ENCODE measurements at regions not wholly inside any gene's neighbourhood (a gene's known extent, or its start where the extent isn't known, plus 50 kb on each side); places are given as distances from the start of the nearest gene placed in this dataset.

DNA sequence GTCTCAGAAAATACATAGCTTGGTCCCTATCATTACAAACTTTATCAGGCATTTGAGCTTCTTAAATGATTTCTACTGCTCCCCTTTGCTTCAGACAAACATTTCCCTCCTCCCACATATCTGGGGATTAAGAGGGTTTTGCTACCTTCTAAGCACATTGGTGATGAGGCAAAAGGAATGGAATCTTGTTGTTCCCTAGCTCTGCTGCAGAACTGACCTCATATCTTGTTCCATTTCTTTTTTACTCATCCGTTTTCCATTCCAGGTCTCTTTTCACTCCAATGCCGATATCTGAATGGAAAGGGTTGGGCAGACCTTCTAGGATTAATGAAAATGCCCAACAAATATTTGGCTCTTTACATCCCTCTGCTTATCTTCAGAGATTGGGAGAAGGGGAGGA, 444.6 kb downstream of the ZNF608 start:
- H3K27ac Mint-ChIP-seq = no peak overlapping the region
- Histone ChIP-seq H3K79me2 (ENCODE audit: insufficient read depth, low read length) (no peaks in the 10 kb centered on the region), H3K27ac (ENCODE audit: low read depth in 1 of 2, low read length in 2 of 2) (no peak overlapping the region), H2AFZ (ENCODE audit: insufficient read depth, low read depth, low read length, poor library complexity, severe bottlenecking) (no peak overlapping the region), H3K4me1 (ENCODE audit: control insufficient read depth in 1 of 2, insufficient read depth in 2 of 2, low read length in 2 of 2) (no peaks in the 10 kb centered on the region), H3K4me2 (replicated peaks; ENCODE audit: extremely low read depth, low read length, poor library complexity, severe bottlenecking) (no peak overlapping the region), H3K9me3 (replicated peaks in 1 of 2; ENCODE audit: control insufficient read depth in 1 of 2, insufficient read depth in 1 of 2, low read length in 2 of 2) (peaks cover 0 to 3% of the 10 kb centered on the region in 2 donors), H3K9ac (ENCODE audit: insufficient read depth, low read length, poor library complexity, severe bottlenecking) (no peak overlapping the region), H3K27me3 (ENCODE audit: control insufficient read depth in 2 of 2, insufficient read depth in 2 of 2, low read length in 2 of 2) (no peaks in the 10 kb centered on the region), H3K4me3 (replicated peaks in 1 of 3; ENCODE audit: low read depth in 2 of 3, low read length in 3 of 3) (no peak overlapping the region), H4K20me1 (ENCODE audit: insufficient read depth, low read length) (no peaks in the 10 kb centered on the region), H3K36me3 (replicated peaks in 1 of 2; ENCODE audit: control insufficient read depth in 1 of 2, insufficient read depth in 2 of 2, low read length in 2 of 2) (no peaks in the 10 kb centered on the region)
- H3K36me3 Mint-ChIP-seq = no peaks in the 10 kb centered on the region
- no peaks in the 10 kb centered on the region for H3K4me1 Mint-ChIP-seq
- H3K4me3 Mint-ChIP-seq = no peak overlapping the region
- DNase-seq = no peak
- H3K27me3 Mint-ChIP-seq (ENCODE audit: low read depth in 3 of 3) = peaks cover 0 to 2% (median 0%) of the 10 kb centered on the region in 3 donors
- TF ChIP-seq, protein P1, sequence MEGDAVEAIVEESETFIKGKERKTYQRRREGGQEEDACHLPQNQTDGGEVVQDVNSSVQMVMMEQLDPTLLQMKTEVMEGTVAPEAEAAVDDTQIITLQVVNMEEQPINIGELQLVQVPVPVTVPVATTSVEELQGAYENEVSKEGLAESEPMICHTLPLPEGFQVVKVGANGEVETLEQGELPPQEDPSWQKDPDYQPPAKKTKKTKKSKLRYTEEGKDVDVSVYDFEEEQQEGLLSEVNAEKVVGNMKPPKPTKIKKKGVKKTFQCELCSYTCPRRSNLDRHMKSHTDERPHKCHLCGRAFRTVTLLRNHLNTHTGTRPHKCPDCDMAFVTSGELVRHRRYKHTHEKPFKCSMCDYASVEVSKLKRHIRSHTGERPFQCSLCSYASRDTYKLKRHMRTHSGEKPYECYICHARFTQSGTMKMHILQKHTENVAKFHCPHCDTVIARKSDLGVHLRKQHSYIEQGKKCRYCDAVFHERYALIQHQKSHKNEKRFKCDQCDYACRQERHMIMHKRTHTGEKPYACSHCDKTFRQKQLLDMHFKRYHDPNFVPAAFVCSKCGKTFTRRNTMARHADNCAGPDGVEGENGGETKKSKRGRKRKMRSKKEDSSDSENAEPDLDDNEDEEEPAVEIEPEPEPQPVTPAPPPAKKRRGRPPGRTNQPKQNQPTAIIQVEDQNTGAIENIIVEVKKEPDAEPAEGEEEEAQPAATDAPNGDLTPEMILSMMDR (IDR thresholded peaks at IDR 0.05) = no peak
- WGBS (ENCODE audit: insufficient coverage) = no CpG with 5 or more reads among the region's 2 CpGs
- H3K9me3 Mint-ChIP-seq = peaks cover 3 to 6% (median 5%) of the 10 kb centered on the region in 7 donors
- intact Hi-C loops (cut with micrococcal nuclease) = no loop called here

DNA sequence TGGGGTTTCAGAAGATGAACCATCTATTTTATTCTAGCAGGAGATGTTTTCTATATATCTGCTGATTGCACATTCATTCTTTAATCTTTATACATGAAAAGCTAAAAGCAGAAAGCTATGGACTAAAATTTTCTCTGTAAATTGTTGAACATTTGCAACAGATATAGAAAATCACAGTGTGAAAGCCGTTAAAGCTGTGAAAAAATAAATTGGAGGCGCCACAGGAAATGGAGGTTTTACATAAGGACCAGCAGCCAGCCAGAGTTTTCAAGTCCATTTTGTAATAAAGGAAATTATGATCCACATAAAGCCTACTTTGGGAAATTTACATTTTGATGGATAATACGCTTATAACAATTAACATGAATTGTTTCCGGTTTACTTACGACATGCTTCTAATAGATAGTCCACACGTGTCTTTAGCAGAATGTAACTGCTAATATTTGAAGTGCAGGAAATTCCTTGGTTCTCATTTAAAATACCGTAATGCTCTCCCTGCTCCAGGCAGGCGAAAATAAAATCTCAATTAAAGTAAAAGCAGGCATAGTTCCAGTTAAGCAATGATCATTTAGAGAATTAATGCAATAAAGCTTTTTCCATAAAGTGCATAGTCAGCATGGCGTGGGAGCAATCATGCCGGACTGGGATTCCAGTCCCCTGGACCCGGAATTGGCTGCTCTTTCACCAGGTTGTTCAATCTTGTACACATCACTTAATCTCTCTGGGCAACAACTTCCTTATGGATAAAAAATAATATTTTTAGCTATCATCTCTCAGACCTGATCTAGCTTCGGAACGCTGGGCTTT, 445.4 kb downstream of the ZNF608 start:
- WGBS (ENCODE audit: insufficient coverage) = 89% methylated on average over 3 of the region's 13 CpGs

More for the DNA sequence above, 445.4 kb downstream of the ZNF608 start:
- Histone ChIP-seq H4K20me1 (ENCODE audit: insufficient read depth, low read length) (no peaks in the 10 kb centered on the region), H3K79me2 (ENCODE audit: insufficient read depth, low read length) (no peaks in the 10 kb centered on the region), H2AFZ (ENCODE audit: insufficient read depth, low read depth, low read length, poor library complexity, severe bottlenecking) (no peak overlapping the region), H3K27me3 (ENCODE audit: control insufficient read depth in 2 of 2, insufficient read depth in 2 of 2, low read length in 2 of 2) (no peaks in the 10 kb centered on the region), H3K4me3 (replicated peaks in 1 of 3; ENCODE audit: low read depth in 2 of 3, low read length in 3 of 3) (no peak overlapping the region), H3K36me3 (replicated peaks in 1 of 2; ENCODE audit: control insufficient read depth in 1 of 2, insufficient read depth in 2 of 2, low read length in 2 of 2) (no peaks in the 10 kb centered on the region), H3K9ac (ENCODE audit: insufficient read depth, low read length, poor library complexity, severe bottlenecking) (no peak overlapping the region), H3K27ac (ENCODE audit: low read depth in 1 of 2, low read length in 2 of 2) (no peak overlapping the region), H3K4me1 (ENCODE audit: control insufficient read depth in 1 of 2, insufficient read depth in 2 of 2, low read length in 2 of 2) (no peaks in the 10 kb centered on the region), H3K9me3 (replicated peaks in 1 of 2; ENCODE audit: control insufficient read depth in 1 of 2, insufficient read depth in 1 of 2, low read length in 2 of 2) (peaks cover 0 to 3% of the 10 kb centered on the region in 2 donors), H3K4me2 (replicated peaks; ENCODE audit: extremely low read depth, low read length, poor library complexity, severe bottlenecking) (no peak overlapping the region)
- TF ChIP-seq, protein P1 (IDR thresholded peaks at IDR 0.05) = no peak
- H3K9me3 Mint-ChIP-seq = peaks cover 3 to 10% (median 5%) of the 10 kb centered on the region in 7 donors
- H3K27ac Mint-ChIP-seq = no peak overlapping the region
- H3K36me3 Mint-ChIP-seq = no peaks in the 10 kb centered on the region
- H3K4me3 Mint-ChIP-seq = no peak overlapping the region
- DNase-seq = no peak
- H3K4me1 Mint-ChIP-seq = no peaks in the 10 kb centered on the region
- peaks cover 0 to 2% (median 0%) of the 10 kb centered on the region in 3 donors for H3K27me3 Mint-ChIP-seq (ENCODE audit: low read depth in 3 of 3)
- intact Hi-C loops (cut with micrococcal nuclease) = no loop called here

All from CD14-positive monocyte (primary cell).